GM12873 (cell line): ENCODE measurements at regions not wholly inside any gene's neighbourhood (a gene's known extent, or its start where the extent isn't known, plus 50 kb on each side); places are given as distances from the start of the nearest gene placed in this dataset.

Experiments used
- TF ChIP-seq, protein P1 (sequence below): IDR thresholded peaks from 2 replicates; pipeline ENCODE4 v1.5.1; 2012; ENCODE audit warnings: low read depth, mild to moderate bottlenecking, moderate library complexity, low read length, control low read depth; ENCODE audit not compliant: insufficient read depth; ENCODE audit errors: missing control alignments

GRCh38 chr20:22346716-22347115 is 237.7 kb downstream of the FOXA2 start:
- TF ChIP-seq, protein P1, sequence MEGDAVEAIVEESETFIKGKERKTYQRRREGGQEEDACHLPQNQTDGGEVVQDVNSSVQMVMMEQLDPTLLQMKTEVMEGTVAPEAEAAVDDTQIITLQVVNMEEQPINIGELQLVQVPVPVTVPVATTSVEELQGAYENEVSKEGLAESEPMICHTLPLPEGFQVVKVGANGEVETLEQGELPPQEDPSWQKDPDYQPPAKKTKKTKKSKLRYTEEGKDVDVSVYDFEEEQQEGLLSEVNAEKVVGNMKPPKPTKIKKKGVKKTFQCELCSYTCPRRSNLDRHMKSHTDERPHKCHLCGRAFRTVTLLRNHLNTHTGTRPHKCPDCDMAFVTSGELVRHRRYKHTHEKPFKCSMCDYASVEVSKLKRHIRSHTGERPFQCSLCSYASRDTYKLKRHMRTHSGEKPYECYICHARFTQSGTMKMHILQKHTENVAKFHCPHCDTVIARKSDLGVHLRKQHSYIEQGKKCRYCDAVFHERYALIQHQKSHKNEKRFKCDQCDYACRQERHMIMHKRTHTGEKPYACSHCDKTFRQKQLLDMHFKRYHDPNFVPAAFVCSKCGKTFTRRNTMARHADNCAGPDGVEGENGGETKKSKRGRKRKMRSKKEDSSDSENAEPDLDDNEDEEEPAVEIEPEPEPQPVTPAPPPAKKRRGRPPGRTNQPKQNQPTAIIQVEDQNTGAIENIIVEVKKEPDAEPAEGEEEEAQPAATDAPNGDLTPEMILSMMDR: no peak

DNA sequence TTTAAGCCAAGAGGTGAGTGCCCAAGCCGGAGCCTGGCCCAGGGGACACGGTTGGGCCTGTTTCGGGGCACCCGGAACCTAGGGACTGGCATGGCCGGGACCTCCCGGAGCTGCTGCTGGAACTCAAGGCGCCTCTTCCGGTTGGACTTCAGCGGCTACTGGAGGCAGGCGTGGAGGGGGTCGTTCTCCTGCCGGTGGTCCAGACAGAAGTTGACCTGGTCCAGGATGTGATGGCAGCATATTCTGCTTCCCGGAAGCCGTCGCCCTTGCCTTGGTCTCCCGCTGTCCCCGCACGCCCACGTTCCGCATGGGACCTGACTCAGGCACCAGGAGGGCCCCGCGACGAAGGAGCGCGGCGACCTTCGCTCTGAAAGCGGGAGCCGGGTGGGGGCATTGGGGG is 240.8 kb downstream of the FOXA2 start:
- TF ChIP-seq, protein P1: no peak

- TF ChIP-seq, protein P1: no peak
Observed at GRCh38 chr20:22342410-22342809, 242.0 kb downstream of the FOXA2 start.

- TF ChIP-seq, protein P1: no peak
Observed at GRCh38 chr20:22341508-22341907, 242.9 kb downstream of the FOXA2 start.

- TF ChIP-seq, protein P1: no peak
Observed at GRCh38 chr20:22339946-22340345, 244.4 kb downstream of the FOXA2 start.

GRCh38 chr20:22339091-22339881 is 245.1 kb downstream of the FOXA2 start:
- TF ChIP-seq, protein P1: peak; percentile 71

- TF ChIP-seq, protein P1: no peak
Observed at GRCh38 chr20:22338140-22338708, 246.1 kb downstream of the FOXA2 start.
